GM12891 (cell line): ENCODE measurements at regions not wholly inside any gene's neighbourhood (a gene's known extent, or its start where the extent isn't known, plus 50 kb on each side); places are given as distances from the start of the nearest gene placed in this dataset.

ENCODE experiments used
- DNase-seq: peaks from one replicate; pipeline ENCODE4 v3.0.0; 2011; ENCODE audit warnings: low spot score; ENCODE audit not compliant: insufficient read length
- FAIRE-seq: peaks from 2 replicates; lab custom pipeline; 2011; peaks lifted over from hg19 to GRCh38; lab: Jason Lieb, UNC
- PAX5 ChIP-seq: IDR thresholded peaks from 2 replicates; pipeline ENCODE4 v1.6.1; 2011; ENCODE audit warnings: low read length, moderate library complexity, mild to moderate bottlenecking; ENCODE audit not compliant: insufficient read depth, severe bottlenecking
- POLR2A ChIP-seq: IDR thresholded peaks from 2 replicates; pipeline ENCODE4 v1.6.1; 2011; ENCODE audit warnings: low read depth, low read length, control low read depth
- POLR2AphosphoS5 ChIP-seq: IDR thresholded peaks from 2 replicates; pipeline ENCODE4 v1.6.1; 2011; ENCODE audit warnings: low read depth, low read length, control low read depth
- POU2F2 ChIP-seq: IDR thresholded peaks from 2 replicates; pipeline ENCODE4 v1.6.1; 2011; ENCODE audit warnings: low read depth, mild to moderate bottlenecking, control low read depth, low read length, moderate library complexity
- SPI1 ChIP-seq: IDR thresholded peaks from 2 replicates; pipeline ENCODE4 v1.6.1; 2011; ENCODE audit warnings: low read depth, low read length, control low read depth
- TAF1 ChIP-seq: IDR thresholded peaks from 2 replicates; pipeline ENCODE4 v1.6.1; 2011; ENCODE audit warnings: low read depth, low read length, control low read depth

- FAIRE-seq (no peak), DNase-seq (no peak)
- no peak for TF ChIP-seq POLR2A
Observed at GRCh38 chr20:54272901-54273488, 65.1 kb downstream of the PFDN4 start.

GRCh38 chr20:54275359-54276111, 67.6 kb downstream of the PFDN4 start:
- TF ChIP-seq SPI1 = no peak
- no peak for TF ChIP-seq TAF1
- TF ChIP-seq PAX5 = no peak
- no peak for TF ChIP-seq POU2F2
- TF ChIP-seq POLR2AphosphoS5 = no peak
- no peak for TF ChIP-seq POLR2A
- FAIRE-seq = no peak
- no peak for DNase-seq

GRCh38 chr20:54276577-54277169, 68.8 kb downstream of the PFDN4 start:
- no peak for DNase-seq
- TF ChIP-seq PAX5 (no peak), POU2F2 (no peak), TAF1 (no peak), SPI1 (no peak), POLR2AphosphoS5 (no peak), POLR2A (no peak)
- no peak for FAIRE-seq

GRCh38 chr20:54278262-54278661, 70.4 kb downstream of the PFDN4 start:
- no peak for TF ChIP-seq POU2F2
- TF ChIP-seq SPI1 = no peak
- no peak for TF ChIP-seq TAF1
- no peak for TF ChIP-seq POLR2A
- no peak for TF ChIP-seq PAX5
- TF ChIP-seq POLR2AphosphoS5 = no peak
- FAIRE-seq = no peak
- DNase-seq = no peak

- DNase-seq (no peak), FAIRE-seq (no peak)
- TF ChIP-seq TAF1 (no peak), POU2F2 (no peak), POLR2A (no peak), POLR2AphosphoS5 (no peak), PAX5 (no peak), SPI1 (no peak)
Observed at GRCh38 chr20:54282625-54283024, 74.7 kb downstream of the PFDN4 start.

GRCh38 chr20:54283253-54283652, 75.4 kb downstream of the PFDN4 start:
- FAIRE-seq = no peak
- DNase-seq = no peak
- no peak for TF ChIP-seq POLR2AphosphoS5
- TF ChIP-seq SPI1 = no peak
- TF ChIP-seq TAF1 = no peak
- TF ChIP-seq PAX5 = no peak
- no peak for TF ChIP-seq POLR2A
- no peak for TF ChIP-seq POU2F2

GRCh38 chr20:54284928-54285704, 77.2 kb downstream of the PFDN4 start:
- TF ChIP-seq POLR2AphosphoS5 (no peak), POLR2A (no peak), POU2F2 (no peak), SPI1 (peak; percentile 63), TAF1 (no peak)
- FAIRE-seq = no peak
- no peak for DNase-seq

- TF ChIP-seq POLR2A (no peak), SPI1 (no peak), TAF1 (no peak), POU2F2 (no peak)
- DNase-seq = no peak
- no peak for FAIRE-seq
Observed at GRCh38 chr20:54290636-54291035, 82.7 kb downstream of the PFDN4 start.

- no peak for DNase-seq
- TF ChIP-seq SPI1 (no peak), POLR2A (no peak), PAX5 (no peak), POLR2AphosphoS5 (no peak), TAF1 (no peak)
- FAIRE-seq = no peak
Observed at GRCh38 chr20:54291339-54292010, 83.6 kb downstream of the PFDN4 start.
